HEK293T (cell line): ENCODE measurements at regions not wholly inside any gene's neighbourhood (a gene's known extent, or its start where the extent isn't known, plus 50 kb on each side); places are given as distances from the start of the nearest gene placed in this dataset.

Source experiments
- CTCF ChIA-PET: fragments of 350-600 bp; formaldehyde crosslinking; extraction: SDS; loops from one replicate; lab custom pipeline; 2021; ENCODE audit warnings: antibody characterized with exemption, inconsistent platforms; lab: Yijun Ruan, JAX
- POLR2A ChIA-PET: fragments of 350-600 bp; formaldehyde crosslinking; extraction: SDS; loops from one replicate; lab custom pipeline; 2020; ENCODE audit warnings: antibody characterized with exemption, inconsistent platforms; lab: Yijun Ruan, JAX
- DNase-seq: peaks from one replicate; pipeline ENCODE4 v3.0.0; 2012; ENCODE audit warnings: mixed read lengths; ENCODE audit errors: extremely low spot score
- ARNT ChIP-seq: fragments of 450-650 bp; IDR thresholded peaks from 2 replicates; pipeline ENCODE4 v1.6.1; 2017; ENCODE audit warnings: mild to moderate bottlenecking
- BHLHE40 ChIP-seq: fragments of 450-650 bp; IDR thresholded peaks from 2 replicates; pipeline ENCODE4 v1.6.1; 2016; ENCODE audit warnings: mild to moderate bottlenecking, moderate library complexity, borderline replicate concordance
- CTBP1 ChIP-seq: fragments of 450-650 bp; IDR thresholded peaks from 2 replicates; pipeline ENCODE4 v1.6.1; 2016; ENCODE audit warnings: borderline replicate concordance
- ELF4 ChIP-seq: fragments of 450-650 bp; IDR thresholded peaks from 2 replicates; pipeline ENCODE4 v1.6.1; 2017; ENCODE audit warnings: antibody characterized with exemption
- FOXA1 ChIP-seq: fragments of 450-650 bp; IDR thresholded peaks from 2 replicates; pipeline ENCODE4 v1.6.1; 2016; ENCODE audit warnings: mild to moderate bottlenecking
- FOXK2 ChIP-seq: fragments of 450-650 bp; IDR thresholded peaks from 2 replicates; pipeline ENCODE4 v1.6.1; 2016; ENCODE audit warnings: mild to moderate bottlenecking
- FOXM1 ChIP-seq: fragments of 450-650 bp; IDR thresholded peaks from 2 replicates; pipeline ENCODE4 v1.6.1; 2017; ENCODE audit warnings: mild to moderate bottlenecking, borderline replicate concordance
- HDGF ChIP-seq: fragments of 450-650 bp; IDR thresholded peaks from 2 replicates; pipeline ENCODE4 v1.6.1; 2017; ENCODE audit warnings: antibody characterized with exemption, borderline replicate concordance
- L3MBTL2 ChIP-seq: fragments of 450-650 bp; conservative IDR thresholded peaks from 2 replicates; pipeline ENCODE4 v1.6.1; 2016; ENCODE audit warnings: mild to moderate bottlenecking
- LEF1 ChIP-seq: fragments of 450-650 bp; IDR thresholded peaks from 2 replicates; pipeline ENCODE4 v1.6.1; 2017; ENCODE audit warnings: mild to moderate bottlenecking, borderline replicate concordance
- NFRKB ChIP-seq: fragments of 450-650 bp; IDR thresholded peaks from 2 replicates; pipeline ENCODE4 v1.6.1; 2016; ENCODE audit warnings: mild to moderate bottlenecking, moderate library complexity
- SP1 ChIP-seq: fragments of 450-650 bp; IDR thresholded peaks from 2 replicates; pipeline ENCODE4 v1.6.1; 2017
- SUZ12 ChIP-seq: fragments of 450-650 bp; IDR thresholded peaks from 2 replicates; pipeline ENCODE4 v1.6.1; 2016; ENCODE audit warnings: mild to moderate bottlenecking
- TARDBP ChIP-seq: fragments of 450-650 bp; IDR thresholded peaks from 2 replicates; pipeline ENCODE4 v1.6.1; 2016
- ZNF384 ChIP-seq: fragments of 450-650 bp; IDR thresholded peaks from 2 replicates; pipeline ENCODE4 v1.6.1; 2016
- TF ChIP-seq, protein P1 (sequence below): fragments of 450-650 bp; IDR thresholded peaks from 2 replicates; pipeline ENCODE4 v1.6.1; 2016

DNA sequence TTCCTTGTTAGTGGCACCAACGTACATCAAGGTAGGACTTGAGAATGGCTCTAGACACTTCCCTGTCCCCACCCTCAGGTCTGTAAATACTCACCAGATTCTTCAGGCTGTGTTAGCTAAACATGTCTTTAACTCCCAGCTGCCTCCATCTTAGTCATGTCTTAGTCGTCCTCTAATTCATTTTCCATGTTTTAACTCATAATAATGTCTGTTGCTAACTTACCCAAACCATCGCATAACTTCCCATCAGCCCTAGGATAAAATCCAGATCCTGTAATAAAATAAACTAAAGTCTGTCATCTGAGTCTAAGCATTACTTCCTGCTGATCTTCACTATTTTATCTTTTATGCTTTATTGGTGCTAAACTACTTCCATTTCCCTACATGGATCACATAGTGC lies 600.0 kb upstream of the CELF2 start:
- POLR2A ChIA-PET: no interaction called here
- CTCF ChIA-PET: no interaction called here
- TF ChIP-seq NFRKB (no peak), LEF1 (no peak), L3MBTL2 (no peak), FOXK2 (no peak), ZNF384 (no peak), SP1 (no peak), CTBP1 (no peak), BHLHE40 (no peak), FOXA1 (no peak), SUZ12 (no peak), ARNT (no peak)
- TF ChIP-seq, protein P1, sequence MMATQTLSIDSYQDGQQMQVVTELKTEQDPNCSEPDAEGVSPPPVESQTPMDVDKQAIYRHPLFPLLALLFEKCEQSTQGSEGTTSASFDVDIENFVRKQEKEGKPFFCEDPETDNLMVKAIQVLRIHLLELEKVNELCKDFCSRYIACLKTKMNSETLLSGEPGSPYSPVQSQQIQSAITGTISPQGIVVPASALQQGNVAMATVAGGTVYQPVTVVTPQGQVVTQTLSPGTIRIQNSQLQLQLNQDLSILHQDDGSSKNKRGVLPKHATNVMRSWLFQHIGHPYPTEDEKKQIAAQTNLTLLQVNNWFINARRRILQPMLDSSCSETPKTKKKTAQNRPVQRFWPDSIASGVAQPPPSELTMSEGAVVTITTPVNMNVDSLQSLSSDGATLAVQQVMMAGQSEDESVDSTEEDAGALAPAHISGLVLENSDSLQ: no peak
- DNase-seq: no peak

DNA sequence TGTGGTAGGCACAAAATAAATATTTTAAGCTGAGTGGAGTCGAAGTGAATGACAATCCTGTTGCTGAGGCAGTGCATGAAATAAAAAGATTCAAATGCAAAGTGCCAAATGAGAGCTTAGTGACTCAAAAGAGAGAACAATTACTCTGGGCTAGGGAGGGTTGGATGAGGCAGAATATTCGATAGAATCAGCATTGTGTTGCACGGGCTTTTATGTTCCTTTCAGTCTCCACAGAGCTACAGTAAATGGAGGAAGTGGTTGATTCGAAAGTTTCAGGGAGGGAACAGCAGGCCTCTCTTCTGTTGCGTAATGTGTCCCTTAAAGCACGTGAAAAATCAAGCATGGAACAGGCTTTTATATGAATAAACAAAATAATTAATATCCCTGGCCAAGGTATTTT lies 599.3 kb upstream of the CELF2 start:
- ChIA-PET POLR2A (no interaction called here), CTCF (no interaction called here)
- no peak for DNase-seq
- no peak for TF ChIP-seq BHLHE40
- TF ChIP-seq ELF4: no peak
- no peak for TF ChIP-seq NFRKB
- TF ChIP-seq SP1: no peak
- TF ChIP-seq CTBP1: no peak
- no peak for TF ChIP-seq ARNT
- TF ChIP-seq FOXA1: no peak
- TF ChIP-seq HDGF: no peak
- TF ChIP-seq L3MBTL2: no peak
- no peak for TF ChIP-seq FOXM1
- TF ChIP-seq, protein P1: no peak
- no peak for TF ChIP-seq SUZ12
- TF ChIP-seq ZNF384: no peak
- no peak for TF ChIP-seq FOXK2
- TF ChIP-seq TARDBP: no peak
- TF ChIP-seq LEF1: no peak

DNA sequence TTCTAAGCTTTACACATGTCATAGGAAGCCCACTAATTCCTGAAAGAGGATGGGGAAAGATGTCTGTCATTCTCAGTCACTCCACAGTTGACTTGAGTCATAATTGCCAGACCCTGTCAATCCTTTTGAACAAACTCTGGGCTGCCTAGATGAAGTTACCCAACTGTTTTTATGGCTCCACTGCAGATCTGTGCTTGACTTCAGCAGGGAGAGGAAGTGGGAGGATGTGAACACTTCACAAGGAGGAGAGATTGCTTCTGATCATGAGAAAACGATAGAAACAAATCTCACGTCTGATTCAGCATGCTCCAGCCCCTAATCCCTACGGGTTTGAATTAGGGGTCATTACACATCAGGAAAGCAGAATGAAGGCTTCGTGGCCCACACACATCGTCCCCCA lies 596.6 kb upstream of the CELF2 start:
- ChIA-PET CTCF (no interaction called here), POLR2A (no interaction called here)
- no peak for TF ChIP-seq LEF1
- TF ChIP-seq L3MBTL2: no peak
- DNase-seq: no peak

DNA sequence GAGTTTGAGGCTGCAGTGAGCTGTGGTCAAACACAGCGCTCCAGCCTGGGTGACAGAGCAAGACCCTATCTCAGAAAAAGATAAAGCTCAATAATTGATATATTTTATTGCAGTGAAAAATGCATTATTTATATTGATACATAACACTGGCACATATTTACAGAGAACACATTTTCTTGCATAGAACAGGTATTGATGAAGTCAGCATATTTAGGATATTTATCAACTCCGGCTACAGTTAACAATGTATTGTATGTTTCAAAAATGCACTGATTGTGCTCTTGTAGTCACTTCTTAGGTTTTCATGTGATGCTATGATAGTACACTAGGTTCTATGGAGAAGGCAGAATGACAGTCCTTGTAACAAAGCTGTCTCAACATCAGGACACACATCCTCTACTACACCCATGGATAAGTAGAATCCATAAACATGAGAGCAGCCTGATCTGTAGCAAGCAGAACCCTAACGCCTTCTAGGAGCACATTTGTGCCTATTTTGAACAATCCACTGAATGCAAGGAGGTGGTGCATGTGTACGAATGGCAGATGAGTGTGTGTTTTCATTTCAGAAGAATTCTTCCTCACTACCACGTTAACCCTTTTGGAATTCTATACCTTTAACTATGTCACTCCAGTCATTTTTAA lies 586.1 kb upstream of the CELF2 start:
- CTCF ChIA-PET: no interaction called here
- POLR2A ChIA-PET: no interaction called here
- TF ChIP-seq NFRKB (no peak), ZNF384 (no peak), SUZ12 (no peak), LEF1 (no peak), TARDBP (no peak)
- TF ChIP-seq, protein P1: no peak
- no peak for DNase-seq

DNA sequence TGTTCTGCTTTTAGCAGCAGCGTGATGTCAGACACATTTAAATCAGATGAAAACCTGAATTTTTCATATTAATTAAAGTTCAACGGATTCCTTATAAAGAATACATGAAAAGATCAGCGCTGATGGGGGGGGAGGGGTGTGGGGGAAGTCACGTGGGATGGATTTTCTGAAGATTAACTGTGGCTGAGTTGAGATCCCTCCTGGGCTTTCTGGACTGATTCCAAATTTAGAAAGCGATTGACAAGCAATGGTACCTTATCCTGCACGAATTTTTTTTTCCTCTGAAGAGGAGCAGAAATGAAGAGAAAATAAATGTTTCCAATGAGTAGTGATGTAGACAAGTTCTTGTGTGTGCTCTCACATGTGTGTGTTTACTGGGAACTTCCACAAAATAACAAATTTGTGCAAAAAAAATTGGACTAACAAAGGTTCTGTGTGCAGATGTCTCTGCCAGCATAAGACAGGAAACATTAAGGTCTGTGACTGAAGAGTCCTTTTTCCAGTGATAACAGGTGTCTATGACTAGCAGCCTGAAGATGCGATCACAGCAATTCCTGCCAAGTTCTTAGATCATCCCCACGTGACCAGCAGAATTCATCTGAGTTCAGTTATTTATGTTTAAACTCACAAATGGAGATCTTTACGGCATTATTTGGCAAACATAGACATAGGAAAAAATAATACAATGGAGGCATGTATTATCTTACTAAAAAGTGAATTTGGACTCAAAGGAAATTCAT lies 585.2 kb upstream of the CELF2 start:
- DNase-seq: no peak
- POLR2A ChIA-PET: no interaction called here
- CTCF ChIA-PET: no interaction called here
- TF ChIP-seq NFRKB: no peak
- no peak for TF ChIP-seq L3MBTL2
- TF ChIP-seq FOXA1: no peak
- TF ChIP-seq FOXM1: no peak
- no peak for TF ChIP-seq BHLHE40
- no peak for TF ChIP-seq ZNF384
- no peak for TF ChIP-seq SP1
- TF ChIP-seq, protein P1: no peak
- TF ChIP-seq TARDBP: no peak
- no peak for TF ChIP-seq ELF4
- TF ChIP-seq SUZ12: no peak
- TF ChIP-seq ARNT: no peak
- TF ChIP-seq CTBP1: no peak
- no peak for TF ChIP-seq HDGF
- no peak for TF ChIP-seq FOXK2
- TF ChIP-seq LEF1: no peak

DNA sequence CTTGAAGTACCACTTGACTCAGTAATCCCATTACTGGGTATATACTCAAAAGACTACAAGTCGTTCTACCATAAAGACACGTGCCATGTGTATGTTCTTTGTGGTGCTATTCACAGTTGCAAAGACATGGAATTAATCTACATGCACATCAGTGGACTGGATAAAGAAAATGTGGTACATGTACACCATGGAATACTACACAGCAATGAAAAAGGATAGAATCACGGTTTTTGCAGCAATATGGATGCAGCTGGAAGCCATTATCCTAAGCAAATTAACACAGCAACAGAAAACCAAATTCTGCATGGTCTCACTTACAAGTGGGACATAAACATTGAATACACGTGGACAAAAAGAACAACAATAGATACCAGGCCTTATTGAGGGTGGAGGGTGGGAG lies 583.4 kb upstream of the CELF2 start:
- no peak for TF ChIP-seq BHLHE40
- TF ChIP-seq, protein P1: no peak
- no peak for TF ChIP-seq HDGF
- TF ChIP-seq FOXM1: no peak
- TF ChIP-seq SUZ12: no peak
- TF ChIP-seq ARNT: no peak
- no peak for TF ChIP-seq L3MBTL2
- no peak for TF ChIP-seq LEF1
- no peak for TF ChIP-seq SP1
- no peak for TF ChIP-seq ZNF384
- TF ChIP-seq FOXA1: no peak
- no peak for TF ChIP-seq CTBP1
- DNase-seq: no peak
- ChIA-PET CTCF (no interaction called here), POLR2A (no interaction called here)
